IMR-90 (cell line): ENCODE measurements at regions not wholly inside any gene's neighbourhood (a gene's known extent, or its start where the extent isn't known, plus 50 kb on each side); places are given as distances from the start of the nearest gene placed in this dataset.

Experiments
- ATAC-seq: fragments of 200-7000 bp; cut with Tn5 transposase; 2 replicates; pipeline ENCODE4 v1.9.1; 2020; ENCODE audit warnings: low read depth, mild to moderate bottlenecking, moderate library complexity
- BruUV-seq: library from RNA; stranded (reverse); fragments of 400-500 nt; replicated peaks from 2 replicates; lab custom pipeline; 2021; lab: Mats Ljungman, UMichigan
- CTCF ChIA-PET: fragments of 300-600 bp; formaldehyde crosslinking; extraction: SDS; loops from one replicate; lab custom pipeline; 2021; ENCODE audit warnings: antibody characterized with exemption; lab: Yijun Ruan, JAX
- POLR2A ChIA-PET: fragments of 300-600 bp; sonication (Branson Sonifier 250); formaldehyde crosslinking; loops from one replicate; lab custom pipeline; 2022; ENCODE audit warnings: antibody characterized with exemption; ENCODE audit not compliant: unreplicated experiment; lab: Charles Lee
- DNase-seq: peaks from one replicate; pipeline ENCODE4 v3.0.0; 2013
- H2AFZ ChIP-seq: replicated peaks from 2 replicates; pipeline ENCODE3; 2013; ENCODE audit warnings: low read length, mild to moderate bottlenecking; ENCODE audit not compliant: poor library complexity
- H2AK5ac ChIP-seq: 2 replicates; pipeline ENCODE4 v1.6.1; 2013; ENCODE audit warnings: low read depth, low read length, inconsistent platforms
- H2AK9ac ChIP-seq: replicated peaks from 2 replicates; pipeline ENCODE3; 2013; ENCODE audit warnings: mild to moderate bottlenecking, low read depth, low read length, moderate library complexity; ENCODE audit not compliant: poor library complexity
- H2BK120ac ChIP-seq: 2 replicates; pipeline ENCODE4 v1.6.1; 2013; ENCODE audit warnings: low read depth, low read length, inconsistent platforms
- H2BK15ac ChIP-seq: 3 replicates; pipeline ENCODE4 v1.6.1; 2013; ENCODE audit warnings: low read depth, low read length, inconsistent platforms
- H2BK20ac ChIP-seq: 2 replicates; pipeline ENCODE4 v1.6.1; 2013; ENCODE audit warnings: low read depth, mild to moderate bottlenecking, inconsistent platforms, low read length, moderate library complexity
- H2BK5ac ChIP-seq: 2 replicates; pipeline ENCODE4 v1.6.1; 2013; ENCODE audit warnings: mild to moderate bottlenecking, low read depth, low read length, inconsistent platforms; ENCODE audit not compliant: poor library complexity, severe bottlenecking
- H3K14ac ChIP-seq: replicated peaks from 2 replicates; pipeline ENCODE4 v1.6.1; 2013; ENCODE audit warnings: low read depth, low read length, inconsistent platforms
- H3K18ac ChIP-seq: 2 replicates; pipeline ENCODE4 v1.6.1; 2013; ENCODE audit warnings: low read depth, low read length, control low read depth
- H3K23ac ChIP-seq: 2 replicates; pipeline ENCODE4 v1.6.1; 2013; ENCODE audit warnings: low read depth, low read length, inconsistent platforms
- H3K27ac ChIP-seq: 2 replicates; pipeline ENCODE4 v1.5.1; 2013; ENCODE audit warnings: mild to moderate bottlenecking, control low read depth, low read length; ENCODE audit not compliant: insufficient read depth
- H3K27me3 ChIP-seq: 2 replicates; pipeline ENCODE4 v1.6.1; 2013; ENCODE audit warnings: low read length; ENCODE audit not compliant: control insufficient read depth, insufficient read depth
- H3K36me3 ChIP-seq: 2 replicates; pipeline ENCODE4 v1.6.1; 2013; ENCODE audit warnings: low read length, mixed read lengths; ENCODE audit not compliant: control insufficient read depth, insufficient read depth
- H3K4ac ChIP-seq: 2 replicates; pipeline ENCODE4 v1.6.1; 2013; ENCODE audit warnings: low read depth, low read length, inconsistent platforms
- H3K4me1 ChIP-seq: 2 replicates; pipeline ENCODE4 v1.6.1; 2013; ENCODE audit warnings: low read length, mixed read lengths; ENCODE audit not compliant: control insufficient read depth, insufficient read depth
- H3K4me2 ChIP-seq: 2 replicates; pipeline ENCODE4 v1.6.1; 2013; ENCODE audit warnings: low read depth, mild to moderate bottlenecking, control low read depth, low read length, moderate library complexity
- H3K4me3 ChIP-seq: 2 replicates; pipeline ENCODE4 v1.5.1; 2013; ENCODE audit warnings: low read depth, mild to moderate bottlenecking, control low read depth, low read length, moderate library complexity; ENCODE audit not compliant: insufficient read depth
- H3K56ac ChIP-seq: 2 replicates; pipeline ENCODE4 v1.6.1; 2013; ENCODE audit warnings: low read length, inconsistent platforms; ENCODE audit not compliant: insufficient read depth; ENCODE audit errors: extremely low read depth
- H3K79me1 ChIP-seq, 2 experiments: 2 replicates each; pipeline ENCODE4 v1.6.1; 2013; ENCODE audit warnings: low read length in 2 of 2, inconsistent platforms in 1 of 2, low read depth in 1 of 2
- H3K9ac ChIP-seq: 2 replicates; pipeline ENCODE4 v1.6.1; 2013; ENCODE audit warnings: low read depth, low read length, control low read depth
- H3K9me1 ChIP-seq: 2 replicates; pipeline ENCODE4 v1.6.1; 2013; ENCODE audit warnings: low read length, inconsistent platforms; ENCODE audit not compliant: insufficient read depth
- H3K9me3 ChIP-seq: 2 replicates; pipeline ENCODE4 v1.6.1; 2013; ENCODE audit warnings: low read length; ENCODE audit not compliant: control insufficient read depth, insufficient read depth
- H4K20me1 ChIP-seq: 2 replicates; pipeline ENCODE4 v1.6.1; 2013; ENCODE audit warnings: low read length, inconsistent platforms; ENCODE audit not compliant: insufficient read depth
- H4K5ac ChIP-seq: 2 replicates; pipeline ENCODE4 v1.6.1; 2013; ENCODE audit warnings: mild to moderate bottlenecking, low read depth, low read length, control low read depth
- H4K8ac ChIP-seq, 2 experiments: 2 replicates each; pipeline ENCODE4 v1.6.1; 2013; ENCODE audit warnings: low read depth in 2 of 2, low read length in 2 of 2, control low read depth in 1 of 2, inconsistent platforms in 1 of 2
- H4K91ac ChIP-seq: 2 replicates; pipeline ENCODE4 v1.6.1; 2013; ENCODE audit warnings: low read depth, low read length, inconsistent platforms; ENCODE audit not compliant: insufficient read depth
- POLR2A ChIP-seq: IDR thresholded peaks from 2 replicates; pipeline ENCODE4 v1.6.1; 2012; ENCODE audit warnings: mild to moderate bottlenecking, low read depth, low read length
- WGBS, 2 experiments: methylation state at CpG; one replicate each; pipeline versions ENCODE4 v1.1.5 to v1.1.7; 2013; ENCODE audit warnings: missing lambda C conversion rate in 2 of 2; ENCODE audit not compliant: insufficient read length in 1 of 2; ENCODE audit errors: extremely low coverage in 2 of 2; 5-methylcytosine and 5-hydroxymethylcytosine counted together
- dilution Hi-C: fragments of 300-500 bp; cut with HindIII; formaldehyde crosslinking; loops from one replicate; pipeline ENCODE4 v1.14.3; 2018; ENCODE audit warnings: low sequenced_read_pairs; ENCODE audit not compliant: unreplicated experiment
- in situ Hi-C: fragments of 300-500 bp; cut with MboI; formaldehyde crosslinking; loops from 3 replicates; pipeline ENCODE4 v1.14.3; 2019; ENCODE audit warnings: low sequenced_read_pairs, inconsistent platforms, mixed read lengths
- intact Hi-C: fragments of 100-400 bp; cut with micrococcal nuclease; formaldehyde crosslinking; loops from 2 replicates; pipeline ENCODE4 v1.10.0; 2022

DNA sequence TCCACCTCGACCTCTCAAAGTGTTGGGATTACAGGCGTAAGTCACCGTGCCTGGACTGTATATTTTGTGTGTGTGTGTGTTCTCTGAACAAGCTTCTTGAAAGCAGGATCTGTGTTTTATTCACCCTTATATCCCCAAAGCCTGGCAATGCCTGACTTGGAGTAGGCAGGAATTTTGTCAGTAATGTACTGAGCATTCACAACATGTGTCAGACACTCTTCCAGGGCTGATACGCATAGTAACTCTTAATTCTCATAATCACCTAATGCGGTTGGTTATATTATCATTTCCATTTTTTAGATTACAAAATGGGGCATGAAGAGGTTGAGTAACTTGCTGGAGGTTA is 50.4 kb upstream of the PLEKHG3 start:
- Histone ChIP-seq H4K5ac (no peak overlapping the region), H4K20me1 (peaks cover 3% of the 10 kb centered on the region; the same call in 1 of the 2 replicates), H2BK120ac (peak overlapping the region; percentile 8; the same call in 1 of the 2 replicates), H3K79me1 (no peaks in the 10 kb centered on the region; a peak in 1 of 4 replicates), H3K18ac (peak overlapping the region; percentile 30; the same call in 1 of the 2 replicates), H2BK5ac (peak overlapping the region; percentile 3), H3K56ac (no peak overlapping the region), H4K91ac (peak overlapping the region; percentile 33; the same call in 1 of the 2 replicates), H4K8ac (no peak overlapping the region; a peak in 1 of 4 replicates), H3K4ac (peak overlapping the region; percentile 70; the same call in 1 of the 2 replicates), H3K27ac (peak overlapping the region; percentile 10), H2AK5ac (peak overlapping the region; percentile 57; the same call in 1 of the 2 replicates), H3K4me2 (peak overlapping the region; percentile 13; the same call in 1 of the 2 replicates), H3K36me3 (no peaks in the 10 kb centered on the region), H3K4me1 (peaks cover 10% of the 10 kb centered on the region), H3K9ac (no peak overlapping the region), H3K23ac (no peak overlapping the region), H2AFZ (no peak overlapping the region), H2BK20ac (peak overlapping the region; percentile 16; the same call in 1 of the 2 replicates), H3K9me1 (peaks cover 12% of the 10 kb centered on the region), H3K27me3 (no peaks in the 10 kb centered on the region), H2BK15ac (peak overlapping the region; percentile 50; the same call in 1 of the 3 replicates), H3K9me3 (peaks cover 2% of the 10 kb centered on the region; the same call in 1 of the 2 replicates), H2AK9ac (no peak overlapping the region), H3K4me3 (no peak overlapping the region), H3K14ac (peak overlapping the region; percentile 57; the same call in 1 of the 2 replicates)
- dilution Hi-C loops (no loop called here), in situ Hi-C loops (no loop called here), intact Hi-C loops (no loop called here)
- BruUV-seq: no TSS peak
- ChIA-PET POLR2A (interaction anchor here (0.6 kb wide), 1 partner anchor 114 kb away, joined by 3 read pairs; no protein-coding TSS in a partner anchor), CTCF (interaction anchor here (1.0 to 1.6 kb wide), 2 partner anchors 11 to 257 kb away, joined by 3 to 4 read pairs; no protein-coding TSS in a partner anchor)
- ATAC-seq (peak; percentile 35; the same call in 1 of the 2 replicates), DNase-seq (no peak)
- no CpG with 5 or more reads among the region's 5 CpGs for WGBS, 2 experiments
- no peak for TF ChIP-seq POLR2A
